ENCODE measurements at regions not wholly inside any gene's neighbourhood (a gene's known extent, or its start where the extent isn't known, plus 50 kb on each side); places are given as distances from the start of the nearest gene placed in this dataset.
"Not testable (repeated sequence)": the region's sequence is repeated elsewhere in the genome, so short reads cannot be mapped to it uniquely, and the experiment has no call there.

GRCh38 chr6:154638369-154638768 is 94.8 kb upstream of the SCAF8 start:
- peaks cover 0 to 4% (median 0%) of the 10 kb centered on the region in 3 donors for H3K9me3 ChIP-seq
- H3K36me3 ChIP-seq = no peaks in the 10 kb centered on the region
- H3K27ac ChIP-seq = no peak overlapping the region
- intact Hi-C loops (cut with DNase I; ENCODE audit: low total_unique reads) = no loop called here
- H3K4me3 ChIP-seq = no peak overlapping the region
- H3K4me1 ChIP-seq = no peaks in the 10 kb centered on the region
- H3K27me3 ChIP-seq = no peaks in the 10 kb centered on the region
- no peak for DNase-seq
- no peak for TF ChIP-seq CTCF (IDR thresholded peaks at IDR 0.05)

GRCh38 chr6:154639196-154639595 is 94.0 kb upstream of the SCAF8 start:
- H3K9me3 ChIP-seq; H3K36me3 ChIP-seq; H3K27me3 ChIP-seq; intact Hi-C loops (cut with DNase I; ENCODE audit: low total_unique reads); H3K4me3 ChIP-seq; H3K4me1 ChIP-seq; DNase-seq; H3K27ac ChIP-seq: not testable (repeated sequence)

- Histone ChIP-seq H3K4me3 (no peak overlapping the region), H3K27me3 (no peaks in the 10 kb centered on the region), H3K36me3 (no peaks in the 10 kb centered on the region), H3K27ac (peak overlapping the region; percentile 45 to 47), H3K9me3 (no peaks in the 10 kb centered on the region), H3K4me1 (peaks cover 0 to 35% (median 7%) of the 10 kb centered on the region in 4 donors)
- intact Hi-C loops (cut with DNase I; ENCODE audit: low total_unique reads) = no loop called here
- DNase-seq = no peak
- TF ChIP-seq CTCF (IDR thresholded peaks at IDR 0.05) = no peak
These were observed 84.9 kb upstream of the SCAF8 start for GRCh38 chr6:154648188-154648887.

- TF ChIP-seq CTCF (IDR thresholded peaks at IDR 0.05) = no peak
- no peaks in the 10 kb centered on the region for H3K9me3 ChIP-seq
- H3K27ac ChIP-seq = peak overlapping the region; percentile 45 to 47
- no peaks in the 10 kb centered on the region for H3K27me3 ChIP-seq
- no peak for DNase-seq
- H3K36me3 ChIP-seq = no peaks in the 10 kb centered on the region
- no peak overlapping the region for H3K4me3 ChIP-seq
- intact Hi-C loops (cut with DNase I; ENCODE audit: low total_unique reads) = no loop called here
- peaks cover 0 to 40% (median 8%) of the 10 kb centered on the region in 4 donors for H3K4me1 ChIP-seq
These were observed 84.4 kb upstream of the SCAF8 start for GRCh38 chr6:154648888-154649205.

GRCh38 chr6:154649721-154650120 is 83.5 kb upstream of the SCAF8 start:
- TF ChIP-seq CTCF (IDR thresholded peaks at IDR 0.05) = no peak
- intact Hi-C loops (cut with DNase I; ENCODE audit: low total_unique reads) = no loop called here
- Histone ChIP-seq H3K27ac (peak overlapping the region; percentile 54 to 60), H3K4me1 (peaks cover 0 to 48% (median 8%) of the 10 kb centered on the region in 4 donors), H3K9me3 (no peaks in the 10 kb centered on the region), H3K27me3 (no peaks in the 10 kb centered on the region), H3K4me3 (no peak overlapping the region), H3K36me3 (no peaks in the 10 kb centered on the region)
- no peak for DNase-seq

GRCh38 chr6:154650351-154650750 is 82.9 kb upstream of the SCAF8 start:
- Histone ChIP-seq H3K27ac (peak overlapping the region; percentile 54 to 60), H3K4me3 (no peak overlapping the region), H3K4me1 (peaks cover 0 to 48% (median 8%) of the 10 kb centered on the region in 4 donors), H3K36me3 (no peaks in the 10 kb centered on the region), H3K27me3 (no peaks in the 10 kb centered on the region), H3K9me3 (no peaks in the 10 kb centered on the region)
- no peak for TF ChIP-seq CTCF (IDR thresholded peaks at IDR 0.05)
- no peak for DNase-seq
- intact Hi-C loops (cut with DNase I; ENCODE audit: low total_unique reads) = no loop called here
